ENCODE measurements at regions not wholly inside any gene's neighbourhood (a gene's known extent, or its start where the extent isn't known, plus 50 kb on each side); places are given as distances from the start of the nearest gene placed in this dataset.

DNA sequence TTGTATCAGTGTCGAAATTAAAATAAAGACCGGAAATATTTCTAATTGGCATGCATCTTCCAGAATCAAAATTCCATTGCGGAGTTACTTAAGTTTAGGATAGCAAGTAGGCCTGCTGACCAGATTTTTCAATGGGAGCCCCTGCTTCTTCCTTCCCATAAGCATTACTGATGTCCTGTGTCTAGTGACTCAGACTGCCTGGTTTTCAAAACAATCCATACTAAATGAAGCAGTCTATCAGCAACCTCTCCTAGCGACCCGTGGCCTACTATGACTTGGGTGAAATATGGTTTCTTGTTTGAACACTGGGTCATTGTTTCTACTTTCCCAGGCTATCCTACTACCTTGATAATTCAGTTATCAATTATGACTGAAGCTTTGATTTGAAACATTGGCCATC is 571.6 kb downstream of the TBC1D4 start:
- TF ChIP-seq, protein P1, sequence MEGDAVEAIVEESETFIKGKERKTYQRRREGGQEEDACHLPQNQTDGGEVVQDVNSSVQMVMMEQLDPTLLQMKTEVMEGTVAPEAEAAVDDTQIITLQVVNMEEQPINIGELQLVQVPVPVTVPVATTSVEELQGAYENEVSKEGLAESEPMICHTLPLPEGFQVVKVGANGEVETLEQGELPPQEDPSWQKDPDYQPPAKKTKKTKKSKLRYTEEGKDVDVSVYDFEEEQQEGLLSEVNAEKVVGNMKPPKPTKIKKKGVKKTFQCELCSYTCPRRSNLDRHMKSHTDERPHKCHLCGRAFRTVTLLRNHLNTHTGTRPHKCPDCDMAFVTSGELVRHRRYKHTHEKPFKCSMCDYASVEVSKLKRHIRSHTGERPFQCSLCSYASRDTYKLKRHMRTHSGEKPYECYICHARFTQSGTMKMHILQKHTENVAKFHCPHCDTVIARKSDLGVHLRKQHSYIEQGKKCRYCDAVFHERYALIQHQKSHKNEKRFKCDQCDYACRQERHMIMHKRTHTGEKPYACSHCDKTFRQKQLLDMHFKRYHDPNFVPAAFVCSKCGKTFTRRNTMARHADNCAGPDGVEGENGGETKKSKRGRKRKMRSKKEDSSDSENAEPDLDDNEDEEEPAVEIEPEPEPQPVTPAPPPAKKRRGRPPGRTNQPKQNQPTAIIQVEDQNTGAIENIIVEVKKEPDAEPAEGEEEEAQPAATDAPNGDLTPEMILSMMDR (IDR thresholded peaks at IDR 0.05; ENCODE audit: poor library complexity) = no peak
- no peak for TF ChIP-seq EZH2 (IDR thresholded peaks at IDR 0.05; ENCODE audit: borderline replicate concordance)
- no peak for TF ChIP-seq EZH2phosphoT487 (IDR thresholded peaks at IDR 0.05; ENCODE audit: low read depth, severe bottlenecking, unreplicated experiment)
